ENCODE measurements at regions not wholly inside any gene's neighbourhood (a gene's known extent, or its start where the extent isn't known, plus 50 kb on each side); places are given as distances from the start of the nearest gene placed in this dataset.

GRCh38 chr15:61753018-61753710 lies 307.1 kb downstream of the VPS13C start:
- Histone ChIP-seq H3K27me3 (ENCODE audit: control insufficient read depth in 3 of 3, insufficient read depth in 3 of 3, low read length in 2 of 3) (no peaks in the 10 kb centered on the region), H3K27ac (ENCODE audit: low read depth in 1 of 2, low read length in 1 of 2) (no peak overlapping the region), H3K4me1 (ENCODE audit: control insufficient read depth in 5 of 5, insufficient read depth in 5 of 5, low read length in 5 of 5) (peaks cover 0 to 8% (median 0%) of the 10 kb centered on the region in 5 donors), H3K36me3 (ENCODE audit: control insufficient read depth in 4 of 4, insufficient read depth in 4 of 4, low read length in 4 of 4) (no peaks in the 10 kb centered on the region), H3K4me3 (no peak overlapping the region), H3K9me3 (ENCODE audit: control insufficient read depth in 4 of 4, insufficient read depth in 3 of 4, low read length in 3 of 4) (peaks cover 0 to 2% (median 0%) of the 10 kb centered on the region in 4 donors), H3K9ac (ENCODE audit: insufficient read depth in 1 of 2, low read length in 2 of 2) (no peak overlapping the region)
- DNase-seq, result no peak
- no peak for TF ChIP-seq CTCF (IDR thresholded peaks at IDR 0.05; ENCODE audit: control extremely low read depth, extremely low read depth)
- 92 to 94% methylated on average over 6 of the region's 6 CpGs for WGBS, 2 donors
- ATAC-seq (ENCODE audit: insufficient read depth, low FRiP score), result no peak

GRCh38 chr15:61752001-61752400 lies 308.2 kb downstream of the VPS13C start:
- no peak overlapping the region for H3K4me3 ChIP-seq
- H3K4me1 ChIP-seq (ENCODE audit: control insufficient read depth in 5 of 5, insufficient read depth in 5 of 5, low read length in 5 of 5), result peaks cover 0 to 8% (median 0%) of the 10 kb centered on the region in 5 donors
- H3K36me3 ChIP-seq (ENCODE audit: control insufficient read depth in 4 of 4, insufficient read depth in 4 of 4, low read length in 4 of 4), result no peaks in the 10 kb centered on the region
- no peak for DNase-seq
- 85% methylated on average over 5 of the region's 5 CpGs for WGBS, 2 donors
- peaks cover 0 to 2% (median 0%) of the 10 kb centered on the region in 4 donors for H3K9me3 ChIP-seq (ENCODE audit: control insufficient read depth in 4 of 4, insufficient read depth in 3 of 4, low read length in 3 of 4)
- H3K9ac ChIP-seq (ENCODE audit: insufficient read depth in 1 of 2, low read length in 2 of 2), result no peak overlapping the region
- H3K27ac ChIP-seq (ENCODE audit: low read depth in 1 of 2, low read length in 1 of 2), result no peak overlapping the region
- no peak for TF ChIP-seq CTCF (IDR thresholded peaks at IDR 0.05; ENCODE audit: control extremely low read depth, extremely low read depth)
- peaks cover 0 to 4% (median 0%) of the 10 kb centered on the region in 3 donors for H3K27me3 ChIP-seq (ENCODE audit: control insufficient read depth in 3 of 3, insufficient read depth in 3 of 3, low read length in 2 of 3)
- ATAC-seq (ENCODE audit: insufficient read depth, low FRiP score), result no peak

- H3K36me3 ChIP-seq (ENCODE audit: control insufficient read depth in 4 of 4, insufficient read depth in 4 of 4, low read length in 4 of 4), result no peaks in the 10 kb centered on the region
- H3K27me3 ChIP-seq (ENCODE audit: control insufficient read depth in 3 of 3, insufficient read depth in 3 of 3, low read length in 2 of 3), result peaks cover 0 to 4% (median 0%) of the 10 kb centered on the region in 3 donors
- no peak overlapping the region for H3K9ac ChIP-seq (ENCODE audit: insufficient read depth in 1 of 2, low read length in 2 of 2)
- ATAC-seq (ENCODE audit: insufficient read depth, low FRiP score), result peak; percentile 27
- peak overlapping the region in 1 of 2 donors; percentile 6 for H3K27ac ChIP-seq (ENCODE audit: low read depth in 1 of 2, low read length in 1 of 2)
- peak; percentile 34 to 68 (median 38) for DNase-seq
- 71 to 87% methylated on average over 15 of the region's 15 CpGs for WGBS, 2 donors
- no peak for TF ChIP-seq CTCF (IDR thresholded peaks at IDR 0.05; ENCODE audit: control extremely low read depth, extremely low read depth)
- peaks cover 0 to 8% (median 0%) of the 10 kb centered on the region in 5 donors for H3K4me1 ChIP-seq (ENCODE audit: control insufficient read depth in 5 of 5, insufficient read depth in 5 of 5, low read length in 5 of 5)
- no peak overlapping the region for H3K4me3 ChIP-seq
- H3K9me3 ChIP-seq (ENCODE audit: control insufficient read depth in 4 of 4, insufficient read depth in 3 of 4, low read length in 3 of 4), result peaks cover 0 to 2% (median 0%) of the 10 kb centered on the region in 4 donors
Measured at GRCh38 chr15:61750271-61751084, 309.8 kb downstream of the VPS13C start.

Data from lung (tissue), 11 donors.